ENCODE measurements at regions not wholly inside any gene's neighbourhood (a gene's known extent, or its start where the extent isn't known, plus 50 kb on each side); places are given as distances from the start of the nearest gene placed in this dataset.

Small RNAs in the stretch of these regions (small RNA-seq; reads per million reads assigned to genes)
- gene MIR3619, result 1.3 to 27.0 (median 9.1) reads per million in 7 experiments
